HG03025 (cell line): ENCODE measurements at regions not wholly inside any gene's neighbourhood (a gene's known extent, or its start where the extent isn't known, plus 50 kb on each side); places are given as distances from the start of the nearest gene placed in this dataset.
"Not testable (repeated sequence)": the region's sequence is repeated elsewhere in the genome, so short reads cannot be mapped to it uniquely, and the experiment has no call there.

Source experiments
- ATAC-seq: cut with Tn5 transposase; IDR thresholded peaks from one replicate; pipeline ENCODE4 v1.9.1; 2021; ENCODE audit warnings: mild to moderate bottlenecking, moderate library complexity; ENCODE audit not compliant: unreplicated experiment, low FRiP score

DNA sequence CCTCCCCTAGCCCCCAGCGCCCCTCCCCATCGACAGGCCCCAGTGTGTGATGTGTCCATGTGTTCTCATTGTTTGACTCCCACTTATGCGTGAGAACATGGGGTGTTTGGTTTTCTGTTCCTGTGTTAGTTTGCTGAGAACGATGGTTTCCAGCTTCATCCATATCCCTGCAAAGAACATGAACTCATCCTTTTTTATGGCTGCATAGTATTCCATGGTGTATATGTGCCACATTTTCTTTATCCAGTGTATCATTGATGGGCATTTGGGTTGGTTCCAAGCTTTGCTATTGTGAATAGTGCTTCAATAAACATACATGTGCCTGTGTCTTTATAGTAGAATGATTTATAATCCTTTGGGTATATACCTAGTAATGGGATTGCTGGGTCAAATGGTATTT lies 107.6 kb upstream of the ADGRG2 start:
- ATAC-seq = not testable (repeated sequence)

DNA sequence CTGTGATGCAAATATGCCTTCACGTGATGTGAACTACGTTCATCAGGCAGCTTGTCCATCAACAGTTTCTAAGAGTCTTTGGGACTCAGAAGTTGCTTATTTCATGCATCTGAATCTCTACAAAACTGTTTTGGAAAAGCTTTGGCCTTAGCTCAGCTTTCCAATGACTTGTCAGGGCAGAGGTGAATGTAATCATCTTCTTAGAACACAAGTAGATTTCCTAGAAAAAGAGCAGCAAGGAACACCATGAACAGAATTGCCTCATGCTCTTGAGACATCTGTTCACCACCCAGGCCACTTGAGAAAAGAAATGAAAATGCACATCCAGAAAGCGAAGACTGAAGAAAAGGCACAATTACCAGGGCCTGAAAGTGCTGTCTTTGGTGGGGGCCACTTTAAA lies 105.8 kb upstream of the PDHA1 start:
- no peak for ATAC-seq

DNA sequence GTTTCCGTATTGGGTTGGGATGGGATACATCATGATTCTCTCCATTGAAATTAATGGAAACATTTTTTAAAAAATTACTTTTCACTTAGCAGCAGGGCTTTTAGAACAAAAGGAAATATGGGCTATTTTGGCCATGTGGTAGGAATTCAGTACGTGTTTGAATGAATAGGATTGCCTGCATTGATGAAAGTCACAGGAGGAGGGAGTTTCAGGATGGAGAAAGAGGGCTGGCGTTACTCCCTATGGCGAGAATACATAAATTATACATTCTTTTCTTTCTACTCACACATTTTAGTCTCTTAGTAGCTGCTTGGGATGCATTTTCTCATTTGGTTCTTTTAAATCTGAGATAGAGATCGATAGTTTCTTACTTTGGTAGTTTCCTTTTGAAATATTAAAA lies 100.3 kb upstream of the PDHA1 start:
- no peak for ATAC-seq

DNA sequence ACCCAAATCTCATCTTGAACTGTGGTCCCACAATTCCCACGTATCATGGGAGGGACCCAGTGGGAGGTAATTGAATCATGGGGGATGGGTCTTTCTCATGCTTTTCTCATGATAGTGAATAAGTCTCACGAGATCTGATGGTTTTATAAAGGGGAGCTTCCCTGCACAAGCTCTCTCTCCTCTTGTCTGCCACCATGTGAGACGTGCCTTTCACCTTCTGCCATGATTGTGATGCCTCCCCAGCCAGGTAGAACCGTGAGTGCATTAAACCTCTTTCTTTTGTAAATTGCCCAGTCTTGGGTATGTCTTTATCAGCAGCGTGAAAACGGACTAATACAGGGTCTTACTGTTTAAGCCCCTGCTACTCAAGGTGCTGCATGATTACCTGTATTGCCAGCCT lies 98.8 kb upstream of the PDHA1 start:
- not testable (repeated sequence) for ATAC-seq

- no peak for ATAC-seq
These were observed 97.9 kb upstream of the PDHA1 start for GRCh38 chrX:19245711-19246269.

DNA sequence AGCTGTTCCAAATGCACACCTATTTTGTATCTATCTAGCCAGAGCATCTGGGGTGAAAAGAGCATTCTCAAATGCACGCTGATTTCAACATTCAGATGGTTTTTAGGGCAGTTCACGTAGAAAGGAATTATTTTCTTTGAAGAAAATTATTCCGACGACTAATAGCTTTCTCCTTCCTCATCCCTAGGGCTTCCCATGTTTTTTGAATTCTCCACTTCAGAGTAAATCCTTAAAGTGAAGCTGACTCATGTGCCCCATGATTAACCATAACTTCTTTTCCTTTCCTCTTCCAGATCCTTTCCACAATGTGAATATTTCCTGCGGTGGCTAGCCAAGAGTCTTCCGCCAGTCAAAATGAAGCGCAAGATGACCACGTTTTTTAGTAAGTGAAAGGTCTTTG lies 86.7 kb upstream of the PDHA1 start:
- no peak for ATAC-seq

GRCh38 chrX:19261026-19261425 lies 82.7 kb upstream of the PDHA1 start:
- ATAC-seq = not testable (repeated sequence)

GRCh38 chrX:19270727-19271126 lies 73.0 kb upstream of the PDHA1 start:
- ATAC-seq = no peak

DNA sequence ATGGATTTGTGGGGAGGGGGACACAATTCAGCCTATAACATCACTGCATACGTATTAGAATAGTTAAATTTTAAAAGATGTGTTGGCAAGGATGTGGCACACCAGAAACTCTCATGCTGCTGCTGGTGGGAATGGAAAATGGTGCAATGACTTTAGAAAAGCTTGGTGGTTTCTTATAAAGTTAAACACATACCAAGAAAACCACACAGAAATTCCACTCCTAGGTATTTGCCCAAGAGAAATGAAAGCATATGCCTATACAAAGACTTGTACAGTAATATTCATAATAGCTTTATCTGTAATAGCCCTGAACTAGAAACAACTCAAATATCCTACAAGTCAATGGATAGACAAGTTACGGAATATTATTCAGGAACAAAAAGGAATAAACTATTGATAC lies 71.3 kb upstream of the PDHA1 start:
- no peak for ATAC-seq

GRCh38 chrX:19280636-19281035 lies 63.1 kb upstream of the PDHA1 start:
- no peak for ATAC-seq

GRCh38 chrX:19281256-19281655 lies 62.5 kb upstream of the PDHA1 start:
- ATAC-seq = no peak

GRCh38 chrX:19283597-19284339 lies 60.0 kb upstream of the PDHA1 start:
- no peak for ATAC-seq

GRCh38 chrX:19285857-19286256 lies 57.9 kb upstream of the PDHA1 start:
- ATAC-seq = no peak

DNA sequence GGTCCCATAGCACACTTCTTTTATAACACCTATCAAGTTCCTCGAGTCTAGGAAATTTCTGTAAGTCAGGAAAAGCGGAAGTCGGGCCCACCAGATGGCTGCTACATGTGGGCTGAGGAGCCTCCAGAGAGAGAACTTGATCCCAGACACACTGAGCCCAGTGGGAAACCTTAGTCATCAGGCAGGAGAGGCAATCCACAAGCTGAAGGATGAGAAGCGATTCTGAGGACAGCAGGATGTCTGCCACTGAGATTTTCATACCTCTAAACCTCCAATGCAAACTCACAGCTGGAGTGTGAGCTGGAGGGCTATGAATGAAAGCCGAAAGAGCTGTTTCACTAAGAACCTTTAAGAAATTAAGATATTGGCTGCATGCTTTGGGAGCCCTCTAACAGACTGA lies 52.6 kb upstream of the PDHA1 start:
- no peak for ATAC-seq

GRCh38 chrX:19293606-19294325 lies 50.0 kb upstream of the PDHA1 start:
- ATAC-seq = no peak
